ENCODE measurements at regions not wholly inside any gene's neighbourhood (a gene's known extent, or its start where the extent isn't known, plus 50 kb on each side); places are given as distances from the start of the nearest gene placed in this dataset.
"Not testable (repeated sequence)": the region's sequence is repeated elsewhere in the genome, so short reads cannot be mapped to it uniquely, and the experiment has no call there.

DNA sequence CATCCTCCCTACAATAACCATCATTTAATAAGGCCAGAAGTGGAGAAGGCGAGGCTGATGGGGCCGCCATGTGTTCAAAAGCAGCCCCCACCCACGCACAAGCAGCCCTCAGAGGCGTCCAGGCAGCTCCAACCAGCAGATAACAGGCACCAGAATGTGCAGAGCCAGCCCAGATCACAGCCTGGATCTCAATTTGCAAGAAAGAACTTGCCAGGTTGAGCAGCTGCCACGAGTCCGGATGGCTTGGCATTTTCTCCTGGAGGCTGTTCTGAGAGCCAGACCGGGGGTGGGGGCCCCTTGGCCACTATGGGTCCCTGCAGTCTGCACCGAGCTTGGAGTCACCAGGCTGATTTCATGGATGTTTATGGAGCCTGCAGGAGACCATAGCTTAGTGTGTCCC lies 338.1 kb downstream of the PREX1 start:
- DNase-seq = no peak

DNA sequence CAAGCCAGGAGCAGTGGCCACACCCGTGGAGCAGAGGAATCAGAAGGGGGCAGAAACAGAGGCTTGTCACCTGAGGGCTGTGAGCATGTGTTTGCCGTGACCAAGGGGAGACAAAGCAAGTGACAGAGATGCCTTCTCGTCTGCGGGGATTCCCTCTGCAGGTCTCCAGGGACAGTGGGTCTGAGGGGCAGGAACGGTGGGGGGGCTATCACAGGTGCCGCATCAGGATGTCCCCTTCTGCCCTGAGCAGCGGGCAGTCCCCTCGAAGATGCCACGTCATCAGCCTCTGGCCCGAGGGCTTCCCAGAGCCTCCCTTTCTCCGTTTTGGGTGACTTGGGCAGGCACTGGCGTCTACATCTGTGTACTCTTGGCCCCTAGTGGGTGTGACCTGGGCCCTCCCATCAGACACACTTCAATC lies 338.7 kb downstream of the PREX1 start:
- DNase-seq = no peak

DNA sequence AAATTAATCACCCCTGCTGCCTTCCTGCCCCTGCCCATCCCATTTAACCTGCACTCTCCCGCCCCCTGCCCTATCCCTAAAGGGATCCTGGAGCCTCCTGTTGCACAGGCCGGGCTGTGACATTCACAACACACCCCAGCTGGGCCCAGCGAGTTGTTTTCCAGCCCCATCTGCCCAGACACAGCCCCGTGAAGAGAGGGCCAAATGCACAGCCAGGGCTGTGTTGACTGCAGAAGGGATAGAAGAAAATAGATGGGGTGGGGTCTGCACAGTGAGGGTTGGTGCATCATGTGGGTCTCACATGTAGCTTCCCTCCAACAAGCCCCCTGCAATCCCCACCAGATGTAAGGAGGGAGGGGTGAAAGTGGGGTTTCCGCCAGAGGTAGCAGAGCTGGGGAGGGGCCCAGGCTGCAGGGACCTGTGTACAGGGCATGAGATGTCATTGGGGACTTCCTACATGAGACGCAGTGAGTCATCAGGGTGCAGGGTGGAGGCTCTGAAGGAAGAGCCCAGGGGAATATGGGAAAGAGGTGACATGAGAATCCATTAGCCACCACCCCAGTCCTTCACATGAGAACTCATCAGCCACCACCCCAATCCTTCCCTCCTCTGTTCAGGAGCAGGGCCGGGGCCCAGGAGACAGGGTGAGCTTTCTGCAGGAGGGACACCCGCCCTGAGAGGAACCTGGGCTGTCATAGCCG lies 339.3 kb downstream of the PREX1 start:
- DNase-seq = not testable (repeated sequence)

DNA sequence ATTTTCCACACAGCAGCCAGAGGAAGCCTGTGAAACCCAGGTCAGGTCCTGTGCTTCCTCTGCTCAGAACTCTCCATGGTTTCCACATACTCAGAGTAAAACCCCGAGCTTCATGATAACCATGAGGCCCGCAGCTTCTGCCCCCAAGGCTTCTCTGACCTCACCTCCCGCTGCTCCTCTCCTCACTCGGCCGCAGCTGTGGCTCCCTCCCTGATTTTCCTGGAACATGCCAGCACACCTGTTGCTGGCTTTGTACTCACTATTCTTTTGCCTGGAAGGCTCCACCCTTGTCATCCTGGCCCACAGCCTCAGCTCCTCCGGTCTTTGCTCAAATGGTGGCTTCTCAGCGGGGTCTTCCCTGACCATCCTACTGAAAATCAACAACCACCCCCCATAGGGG lies 341.7 kb downstream of the PREX1 start:
- DNase-seq = no peak

DNA sequence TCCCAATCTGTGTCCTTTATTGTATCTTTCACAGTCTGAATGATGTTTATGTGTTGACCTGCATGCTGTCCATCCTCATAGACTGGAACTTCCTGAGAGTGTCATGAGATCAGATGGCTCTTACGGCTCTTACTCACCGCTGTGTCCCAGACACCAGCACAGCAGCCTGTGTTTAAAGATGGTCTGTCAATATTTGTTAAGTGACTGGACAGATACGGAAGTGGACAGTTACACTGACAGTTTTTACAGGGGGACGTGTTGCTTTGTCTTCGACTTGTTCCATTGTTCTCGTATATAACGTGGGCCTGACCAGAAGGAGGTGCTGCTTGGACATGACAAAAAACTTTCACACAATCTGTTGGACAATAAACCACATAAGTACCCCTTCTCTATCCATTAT lies 342.6 kb downstream of the PREX1 start:
- DNase-seq = not testable (repeated sequence)

DNA sequence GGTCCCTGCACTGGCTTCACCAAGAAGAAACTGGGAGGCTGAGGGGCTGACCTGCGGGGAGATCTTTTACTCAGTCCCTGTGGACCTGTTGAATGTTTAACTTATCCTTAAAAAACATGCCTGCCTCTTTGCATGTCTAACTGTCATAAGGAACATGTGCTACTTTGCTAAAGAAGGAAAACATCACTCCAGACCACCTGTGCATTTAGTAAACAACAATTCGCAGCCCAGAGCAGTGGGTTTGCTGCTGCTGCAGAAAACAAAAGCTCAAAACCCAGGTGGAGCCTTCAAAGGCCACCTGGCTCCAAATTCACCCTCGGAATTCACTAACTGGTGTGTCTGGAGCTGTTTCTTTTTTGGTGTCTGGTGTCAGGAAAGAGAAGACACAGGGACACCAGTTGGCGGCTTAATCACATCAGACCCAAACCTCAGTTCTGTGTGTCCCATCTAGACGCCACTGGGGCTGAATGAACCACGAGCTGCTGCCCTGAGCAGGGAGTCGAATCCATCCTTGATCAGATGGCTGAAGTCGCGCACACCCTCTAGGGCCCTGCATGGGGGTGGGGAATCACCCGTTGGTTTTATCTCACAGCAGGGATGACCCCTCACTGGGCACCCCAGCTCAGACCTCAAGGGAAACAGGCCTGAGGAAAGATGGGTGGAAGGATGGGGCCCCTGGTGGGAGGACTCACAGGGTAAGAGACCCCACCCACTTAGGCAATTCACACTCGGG lies 344.3 kb downstream of the PREX1 start:
- DNase-seq = no peak

DNA sequence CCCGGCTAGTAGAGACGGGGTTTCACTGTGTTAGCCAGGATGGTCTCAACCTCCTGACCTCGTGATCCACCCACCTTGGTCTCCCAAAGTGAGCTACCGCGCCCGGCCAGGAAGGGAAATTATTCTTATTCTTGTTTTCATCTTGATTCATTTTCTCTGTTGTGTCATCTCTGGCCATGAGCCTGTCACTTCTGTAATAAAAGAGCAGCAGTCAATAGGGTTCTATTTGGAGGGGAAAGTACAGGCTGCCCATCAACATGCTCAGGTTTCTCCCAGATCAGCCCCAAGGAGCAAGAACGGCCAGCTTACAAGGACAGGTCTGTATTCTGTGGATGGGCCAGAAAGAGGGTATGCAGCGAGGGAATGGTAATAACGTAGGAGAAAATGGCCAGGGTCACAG lies 345.0 kb downstream of the PREX1 start:
- no peak for DNase-seq

DNA sequence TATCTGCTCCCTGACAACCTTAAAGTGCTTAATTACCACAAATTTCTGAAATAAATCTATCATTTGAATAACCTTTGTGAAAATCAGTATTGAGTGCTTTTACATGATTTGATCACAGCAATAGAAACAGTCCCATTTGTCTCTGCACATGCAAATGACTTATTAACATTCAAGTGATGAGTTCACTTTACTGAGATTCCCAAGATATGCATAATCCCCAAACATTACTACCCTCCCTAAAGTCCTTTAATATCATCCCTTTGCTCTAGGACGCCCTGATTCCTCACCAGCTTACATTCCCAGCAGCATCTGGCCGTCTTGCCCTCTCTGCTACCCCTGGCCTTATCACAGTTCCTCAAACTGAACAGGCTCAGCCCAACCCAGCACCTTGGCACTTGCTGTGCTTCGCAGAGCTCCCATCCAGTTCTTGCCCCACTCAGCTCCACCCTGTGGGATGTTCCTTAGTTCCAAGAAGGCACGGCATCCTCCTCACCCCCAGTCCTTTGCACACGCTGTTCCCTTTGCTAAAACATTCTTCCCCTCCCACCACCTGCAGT lies 347.5 kb downstream of the PREX1 start:
- DNase-seq = no peak

DNA sequence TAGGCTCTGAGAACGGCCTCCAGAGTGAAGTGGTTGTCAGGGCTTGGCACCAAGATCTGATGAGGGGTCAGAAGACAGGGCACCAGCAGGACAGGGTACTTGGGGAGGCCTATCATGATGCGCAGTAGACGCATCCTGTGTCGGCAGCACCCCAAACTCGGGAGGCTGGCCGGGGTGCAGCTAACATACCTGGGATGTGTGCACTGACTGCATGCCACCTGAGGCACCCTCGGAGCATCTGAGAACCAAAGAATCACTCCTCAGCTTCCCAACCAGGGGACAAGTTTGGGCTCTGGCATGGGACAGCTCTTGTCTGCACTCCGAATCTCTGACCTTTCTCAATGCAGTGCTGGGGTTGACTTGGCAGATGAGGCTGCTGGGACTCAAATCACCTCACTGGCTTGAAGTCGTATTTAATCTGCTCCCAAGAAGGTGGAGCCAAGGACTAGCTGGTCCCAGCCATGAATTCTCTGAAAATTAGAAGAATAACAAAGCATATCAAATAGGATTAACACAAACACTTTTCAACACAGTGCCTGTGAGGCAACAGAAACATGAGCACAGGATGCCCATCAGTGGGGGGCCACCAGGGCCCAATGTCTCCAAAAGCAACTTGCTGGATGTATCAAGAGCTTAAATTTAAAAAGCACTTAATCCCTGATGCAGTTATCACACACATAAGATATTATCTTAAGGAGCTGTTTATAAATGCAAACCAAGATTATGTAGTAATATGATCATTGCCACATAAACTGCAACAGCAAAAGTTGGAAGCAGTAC lies 348.8 kb downstream of the PREX1 start:
- DNase-seq = no peak

DNA sequence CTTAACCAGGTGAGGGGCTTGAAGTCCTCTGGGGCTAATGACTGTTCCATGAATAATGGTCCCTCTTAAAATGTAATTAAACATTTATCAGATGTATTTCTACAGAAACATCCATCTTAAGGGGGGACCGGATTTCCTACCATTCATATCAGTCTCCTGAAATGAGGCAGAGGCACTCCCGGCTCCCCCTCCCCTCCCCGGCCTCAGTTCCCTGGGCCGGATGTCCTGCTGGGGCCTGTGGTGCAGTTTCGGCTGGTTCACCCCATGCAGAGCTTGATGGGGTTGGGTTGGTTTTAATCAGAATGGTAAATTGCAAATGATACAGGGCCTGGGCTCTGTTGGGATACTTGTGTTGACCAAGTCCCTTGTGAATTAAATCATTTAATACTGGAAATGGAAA lies 349.4 kb downstream of the PREX1 start:
- no peak for DNase-seq

DNA sequence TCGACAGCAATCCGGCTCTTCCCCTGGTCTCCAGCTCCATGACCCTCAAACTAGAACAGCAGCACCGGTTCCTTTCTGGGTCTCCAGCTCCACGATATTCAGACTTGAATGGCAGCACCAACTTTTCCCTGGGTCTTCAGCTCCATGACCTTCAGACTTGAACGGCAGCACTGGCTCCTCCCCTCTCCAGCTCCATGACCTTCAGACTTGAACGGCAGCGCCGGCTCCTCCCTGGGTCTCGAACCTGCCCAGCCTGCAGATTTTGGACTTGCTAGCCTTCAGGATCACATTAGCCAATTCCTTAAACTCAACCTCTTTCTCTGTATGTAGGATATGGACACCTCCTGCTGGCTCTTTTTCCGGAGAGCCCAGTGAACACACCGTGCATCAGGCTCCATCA lies 350.9 kb downstream of the PREX1 start:
- DNase-seq = no peak

DNA sequence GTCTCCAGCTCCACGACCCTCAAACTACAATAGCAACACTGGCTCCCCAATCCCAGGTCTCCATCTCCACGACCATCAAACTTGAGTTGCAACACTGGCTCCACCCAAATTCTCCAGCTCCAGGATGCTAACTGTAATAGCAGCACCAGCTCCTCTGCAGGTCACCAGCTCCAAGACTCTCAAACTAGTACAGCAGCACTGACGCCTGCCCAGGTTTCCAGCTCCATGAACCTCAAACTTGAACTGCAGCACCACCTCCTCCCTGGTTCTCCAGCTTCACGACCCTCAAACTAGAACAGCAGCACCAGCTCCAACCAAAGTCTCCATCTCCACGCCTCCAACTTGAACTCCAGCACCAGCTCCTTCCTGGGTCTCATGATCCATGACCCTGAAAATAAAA lies 353.8 kb downstream of the PREX1 start:
- DNase-seq = no peak

DNA sequence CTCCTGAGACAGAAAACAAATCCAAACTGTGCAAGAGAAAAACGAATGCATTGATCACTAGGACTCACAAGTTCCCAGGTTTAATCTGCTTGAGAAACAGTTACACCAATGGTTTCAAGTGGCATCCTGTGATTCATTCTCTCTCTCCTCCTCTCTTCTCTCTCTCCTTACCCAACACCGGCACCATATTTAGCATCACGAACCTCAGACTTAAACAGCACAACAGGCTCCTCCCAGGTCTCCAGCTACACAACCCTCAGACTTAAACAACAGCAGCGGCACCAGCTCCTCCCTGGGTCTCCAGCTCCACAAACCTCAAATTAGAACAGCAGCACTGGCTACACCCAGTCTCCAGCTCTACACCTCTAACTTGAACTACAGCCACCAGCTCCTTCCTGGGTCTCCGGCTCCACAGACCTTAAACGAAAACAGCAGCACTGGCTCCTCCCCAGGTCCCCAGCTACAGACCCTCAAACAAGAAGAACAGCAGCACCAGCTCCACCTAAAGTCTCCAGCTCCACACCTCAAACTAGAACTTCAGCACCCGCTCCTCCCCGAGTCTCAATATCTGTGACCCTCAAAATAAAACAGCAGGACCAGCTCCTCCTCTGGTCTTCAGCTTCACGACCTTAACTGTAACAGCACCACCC lies 355.9 kb downstream of the PREX1 start:
- DNase-seq = no peak

DNA sequence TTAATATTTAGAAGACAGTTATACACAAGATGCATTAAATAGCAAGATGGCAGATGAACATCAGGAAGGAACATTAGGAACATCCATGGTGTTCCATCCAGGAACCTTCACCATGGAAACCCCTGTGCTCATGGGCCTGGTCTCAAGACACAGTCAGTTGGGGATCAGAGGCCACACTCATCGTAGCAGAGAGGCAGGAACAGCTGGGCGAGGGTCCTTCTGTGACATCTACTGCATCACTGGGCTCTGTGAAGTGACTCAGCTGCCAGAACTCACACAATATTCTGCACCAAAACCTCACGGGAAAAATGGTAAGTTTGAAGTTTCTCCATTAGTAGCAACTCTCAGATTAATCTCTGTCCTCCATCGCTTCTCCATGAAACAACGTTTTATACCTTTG lies 356.6 kb downstream of the PREX1 start:
- DNase-seq = no peak

DNA sequence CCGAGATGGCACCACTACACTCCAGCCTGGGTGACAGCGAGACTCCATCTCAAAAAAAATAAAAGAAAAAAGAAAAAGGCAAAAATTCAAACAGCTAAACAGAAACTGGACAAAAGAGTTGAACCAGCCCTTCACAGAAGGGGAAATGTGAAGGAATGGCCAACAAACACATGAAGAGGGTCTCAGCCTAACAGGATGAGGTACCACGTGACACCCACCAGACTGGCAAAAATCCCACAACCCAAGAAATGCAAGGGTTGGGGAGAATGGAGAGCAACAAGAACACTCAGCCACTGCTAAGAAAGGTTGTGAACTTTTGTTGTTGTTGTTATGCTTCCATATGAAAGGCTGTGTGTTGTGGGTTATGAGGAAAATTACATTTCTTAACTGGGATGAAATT lies 357.7 kb downstream of the PREX1 start:
- DNase-seq = no peak

DNA sequence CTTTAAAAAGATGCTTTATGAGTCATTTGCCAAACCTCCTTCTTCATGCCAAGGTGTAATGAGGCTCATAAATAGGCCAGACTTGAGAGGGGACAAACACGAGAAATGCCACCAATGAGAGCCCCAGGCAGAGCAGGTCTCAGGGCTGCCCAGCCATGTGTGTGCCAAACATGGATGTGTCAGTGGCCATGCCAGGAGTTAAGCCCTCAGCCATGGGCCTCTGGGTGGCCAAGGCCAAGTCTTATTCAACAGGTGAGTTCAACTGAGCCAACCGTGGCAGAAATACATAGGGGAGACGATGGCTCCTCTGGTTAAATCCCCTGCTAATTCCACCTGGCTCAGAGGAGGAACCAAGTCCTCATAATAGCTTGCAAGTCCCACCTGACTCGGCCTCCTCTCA lies 358.8 kb downstream of the PREX1 start:
- DNase-seq = no peak

DNA sequence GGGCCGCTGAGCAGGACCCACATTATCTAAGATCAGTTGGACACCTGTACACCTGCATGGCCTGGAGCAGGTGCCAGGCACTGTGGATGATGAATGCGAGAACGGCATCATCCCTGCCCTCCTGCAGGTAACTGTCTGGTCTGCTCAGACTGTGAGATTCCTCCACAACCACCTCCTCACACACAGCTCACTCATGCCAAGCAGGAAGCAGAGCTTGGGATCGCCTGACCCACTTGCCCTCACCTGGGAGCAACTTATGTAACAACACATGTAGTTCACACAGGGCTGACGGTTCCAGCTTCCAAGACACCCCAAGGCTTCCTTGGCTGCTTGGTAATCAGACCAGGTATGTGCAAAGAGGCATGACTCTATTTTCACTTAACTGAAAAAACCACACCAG lies 359.2 kb downstream of the PREX1 start:
- DNase-seq = no peak

DNA sequence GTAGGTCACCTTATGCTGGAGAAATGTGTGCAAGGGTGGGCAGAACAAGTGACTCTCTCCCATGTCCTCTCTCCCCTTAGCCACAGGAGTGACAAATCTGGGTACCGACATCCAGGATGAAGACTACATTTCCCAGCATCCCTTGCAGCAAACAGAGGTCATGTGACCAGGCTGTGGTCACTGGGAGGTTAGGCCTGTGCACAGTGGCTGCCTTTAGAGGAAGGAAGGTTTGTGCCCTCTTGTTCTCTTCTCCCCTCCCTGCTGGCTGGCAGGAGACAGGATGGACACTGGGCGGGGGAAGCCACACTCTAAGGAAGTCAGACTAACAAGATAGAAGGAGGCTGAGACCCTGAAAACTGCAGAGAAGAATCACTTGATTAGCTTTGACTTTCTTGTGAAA lies 360.2 kb downstream of the PREX1 start:
- DNase-seq = no peak

DNA sequence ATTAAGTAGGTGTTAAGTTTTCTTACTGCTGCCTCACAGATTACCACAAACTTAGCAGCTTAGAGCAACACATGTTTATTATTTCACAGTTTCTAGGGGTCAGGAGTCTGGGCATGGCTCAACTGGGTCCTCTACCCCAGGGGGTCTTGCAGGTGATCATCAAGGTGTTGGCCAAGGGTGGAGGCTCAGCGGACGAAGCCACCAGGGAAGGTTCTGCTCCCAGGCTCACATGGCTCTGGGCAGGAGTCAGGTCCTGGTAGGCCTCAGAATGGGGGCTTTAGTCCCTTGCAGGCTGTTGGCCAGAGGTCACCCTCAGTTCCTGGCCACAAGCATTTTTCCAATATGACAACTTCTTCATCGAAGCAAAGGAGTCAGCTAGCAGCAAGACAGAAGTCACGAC lies 362.5 kb downstream of the PREX1 start:
- no peak for DNase-seq

DNA sequence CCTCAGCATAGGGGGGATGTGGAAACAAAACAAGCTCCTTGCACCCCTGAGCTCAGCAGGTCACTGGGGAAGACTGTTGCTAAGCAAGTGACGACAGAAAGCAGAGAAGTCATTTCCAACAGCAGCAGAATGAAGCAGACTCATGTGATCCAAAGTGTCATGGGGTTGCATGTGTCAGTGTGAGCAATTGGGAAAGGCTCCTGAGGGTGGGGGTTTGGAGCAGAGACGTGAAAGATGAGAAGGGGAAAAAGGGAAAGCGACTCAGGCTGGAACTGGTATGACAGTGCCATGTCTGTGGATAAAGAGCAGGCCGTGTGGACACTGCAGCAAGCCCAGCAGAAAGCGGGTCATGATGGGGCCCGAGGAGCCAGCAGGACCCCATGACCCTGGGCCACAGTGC lies 363.9 kb downstream of the PREX1 start:
- no peak for DNase-seq

DNA sequence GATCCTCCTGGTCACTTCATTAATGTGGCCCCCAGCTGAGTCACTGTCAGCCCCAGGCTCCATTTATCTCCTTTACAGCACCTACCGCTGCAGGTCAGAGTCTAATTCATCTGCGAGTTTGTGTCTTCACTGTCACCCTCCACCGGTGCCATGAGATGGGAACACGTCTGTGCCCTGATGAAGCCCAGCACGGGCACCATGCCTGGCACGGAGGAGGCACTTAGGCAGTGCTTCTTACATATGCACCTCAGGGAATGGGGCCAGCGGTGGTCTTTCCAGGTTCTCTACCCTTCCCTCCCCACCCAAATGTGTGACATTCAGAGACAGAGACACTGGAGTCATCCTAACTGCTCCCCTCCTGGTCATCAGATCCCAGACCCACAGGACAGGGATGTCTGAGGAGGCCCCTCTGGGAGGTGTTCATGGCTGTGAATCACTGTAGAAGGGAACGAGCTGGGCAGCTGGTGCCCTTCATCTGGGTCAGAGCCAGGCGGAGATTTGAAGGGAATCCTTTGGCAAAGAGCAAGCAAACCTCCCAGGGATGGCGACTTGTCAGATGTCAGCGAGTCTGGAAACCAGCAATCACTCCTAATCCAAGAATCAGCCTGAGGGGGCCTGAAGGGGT lies 364.6 kb downstream of the PREX1 start:
- no peak for DNase-seq

DNA sequence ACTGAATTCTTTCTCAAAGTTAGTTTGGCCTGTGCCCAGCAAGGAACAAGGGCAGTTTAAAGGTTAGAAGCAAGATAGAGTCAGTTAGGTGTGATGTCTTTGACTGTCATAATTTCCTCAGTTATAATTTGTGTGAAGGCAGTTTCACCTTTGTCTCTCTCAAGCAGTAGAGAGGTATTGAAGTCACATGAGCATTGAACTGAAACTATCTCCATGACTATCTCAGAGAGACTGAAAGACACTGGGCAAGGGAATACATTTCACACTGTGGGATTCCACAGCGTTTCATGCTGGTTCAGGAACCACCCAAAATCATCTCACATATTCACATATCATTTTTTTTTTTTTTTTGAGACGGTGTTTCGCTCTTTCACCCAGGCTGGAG lies 366.1 kb downstream of the PREX1 start:
- no peak for DNase-seq
